ENCODE measurements at regions not wholly inside any gene's neighbourhood (a gene's known extent, or its start where the extent isn't known, plus 50 kb on each side); places are given as distances from the start of the nearest gene placed in this dataset.

DNA sequence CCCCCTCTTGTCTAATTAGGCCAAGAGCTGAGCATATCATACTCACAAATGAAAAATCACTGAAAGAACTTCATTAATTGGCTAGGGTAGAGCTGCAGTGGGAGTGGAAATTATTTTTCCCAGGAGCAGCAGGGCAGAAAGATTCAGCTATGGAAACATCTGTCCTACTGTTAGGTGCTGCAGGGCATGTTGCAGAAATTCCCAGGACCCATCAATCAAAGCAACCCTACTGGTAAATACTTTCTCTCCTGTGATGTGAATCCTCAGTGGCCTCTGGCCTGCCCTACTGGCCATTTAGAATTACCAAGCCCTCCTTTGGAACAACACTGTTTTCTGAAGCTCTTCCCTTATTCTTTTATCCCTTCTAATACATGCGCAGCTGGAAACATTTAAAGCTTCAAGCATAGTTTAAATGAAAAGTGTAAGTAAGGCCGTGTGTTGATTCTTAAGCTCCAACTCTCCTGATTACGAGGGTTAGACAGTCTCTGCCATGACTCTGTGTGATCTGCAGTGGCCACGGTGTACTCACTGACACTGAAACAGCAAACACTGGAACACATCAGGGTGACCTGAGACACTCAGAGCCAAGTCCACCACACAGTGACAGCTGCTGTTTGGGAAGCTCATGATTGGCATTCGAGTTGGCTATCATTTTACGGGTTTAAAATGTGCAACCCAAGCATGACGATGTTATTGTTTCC, 62.6 kb upstream of the TMCC3 start:
- Histone ChIP-seq H3K4me2 (no peak overlapping the region), H3K4me1 (no peaks in the 10 kb centered on the region), H3K9me3 (no peaks in the 10 kb centered on the region), H3K27ac (no peak overlapping the region), H3K4me3 (no peak overlapping the region)
- ChIA-PET POLR2A (no interaction called here), CTCF (no interaction called here)
- no peak for ATAC-seq
- 71% methylated on average over 7 of the region's 7 CpGs for WGBS (ENCODE audit: missing lambda C conversion rate)
- DNase-seq (ENCODE audit: low read depth in 1 of 2, low spot score in 1 of 2), result no peak
- TF ChIP-seq RAD21 (conservative IDR thresholded peaks at IDR 0.05 in 1 of 2, IDR thresholded peaks at IDR 0.05 in 1 of 2) (no peak), RCOR1 (IDR thresholded peaks at IDR 0.05; ENCODE audit: low read depth, low read length) (no peak), GATA3 (IDR thresholded peaks at IDR 0.05; ENCODE audit: borderline replicate concordance) (no peak), KDM5A (IDR thresholded peaks at IDR 0.05) (no peak), FOSB (CRISPR knock-in tag; IDR thresholded peaks at IDR 0.05) (no peak), TFCP2L1 (CRISPR knock-in tag; IDR thresholded peaks at IDR 0.05) (no peak), MAZ (IDR thresholded peaks at IDR 0.05; ENCODE audit: borderline replicate concordance, low read depth, low read length) (no peak), EHF (CRISPR knock-in tag; IDR thresholded peaks at IDR 0.05) (no peak), EHMT2 (IDR thresholded peaks at IDR 0.05; ENCODE audit: low read depth) (no peak), POLR2AphosphoS2 (conservative IDR thresholded peaks at IDR 0.05; ENCODE audit: low read length) (no peak), BHLHE40 (IDR thresholded peaks at IDR 0.05; ENCODE audit: low read depth, low read length) (no peak), JUN (IDR thresholded peaks at IDR 0.05) (no peak), FOXS1 (CRISPR knock-in tag; IDR thresholded peaks at IDR 0.05) (no peak), CHD4 (IDR thresholded peaks at IDR 0.05; ENCODE audit: borderline replicate concordance) (no peak), HOXA7 (CRISPR knock-in tag; IDR thresholded peaks at IDR 0.05) (no peak), JUNB (IDR thresholded peaks at IDR 0.05) (no peak)
- TF ChIP-seq, protein P1, sequence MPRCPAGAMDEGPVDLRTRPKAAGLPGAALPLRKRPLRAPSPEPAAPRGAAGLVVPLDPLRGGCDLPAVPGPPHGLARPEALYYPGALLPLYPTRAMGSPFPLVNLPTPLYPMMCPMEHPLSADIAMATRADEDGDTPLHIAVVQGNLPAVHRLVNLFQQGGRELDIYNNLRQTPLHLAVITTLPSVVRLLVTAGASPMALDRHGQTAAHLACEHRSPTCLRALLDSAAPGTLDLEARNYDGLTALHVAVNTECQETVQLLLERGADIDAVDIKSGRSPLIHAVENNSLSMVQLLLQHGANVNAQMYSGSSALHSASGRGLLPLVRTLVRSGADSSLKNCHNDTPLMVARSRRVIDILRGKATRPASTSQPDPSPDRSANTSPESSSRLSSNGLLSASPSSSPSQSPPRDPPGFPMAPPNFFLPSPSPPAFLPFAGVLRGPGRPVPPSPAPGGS (IDR thresholded peaks at IDR 0.05), result no peak
- TF ChIP-seq, protein P2, sequence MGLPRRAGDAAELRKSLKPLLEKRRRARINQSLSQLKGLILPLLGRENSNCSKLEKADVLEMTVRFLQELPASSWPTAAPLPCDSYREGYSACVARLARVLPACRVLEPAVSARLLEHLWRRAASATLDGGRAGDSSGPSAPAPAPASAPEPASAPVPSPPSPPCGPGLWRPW (IDR thresholded peaks at IDR 0.05), result no peak
- no peak for FAIRE-seq

DNA sequence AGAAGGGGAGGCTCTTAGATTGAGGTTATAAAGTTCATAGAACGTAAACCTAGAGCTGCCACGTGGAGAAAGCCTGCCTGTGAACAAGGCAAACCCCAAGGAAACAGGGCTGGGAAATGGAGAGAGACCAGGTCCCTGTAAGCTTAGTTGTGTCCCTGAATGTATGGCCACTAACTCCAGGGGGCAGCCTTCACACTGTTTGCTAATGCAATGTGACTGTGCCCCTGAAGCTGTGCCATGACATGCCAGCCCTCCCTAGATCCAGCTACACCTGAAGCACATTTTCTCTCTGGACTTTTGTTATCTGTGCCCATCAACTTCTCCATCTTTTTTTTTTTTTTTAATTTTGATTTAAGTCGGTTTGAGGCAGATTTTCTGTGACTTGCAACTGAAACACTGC, 60.6 kb upstream of the TMCC3 start:
- TF ChIP-seq BHLHE40 (IDR thresholded peaks at IDR 0.05; ENCODE audit: low read depth, low read length) (no peak), CEBPB (IDR thresholded peaks at IDR 0.05) (no peak), RCOR1 (IDR thresholded peaks at IDR 0.05; ENCODE audit: low read depth, low read length) (no peak), RAD21 (conservative IDR thresholded peaks at IDR 0.05 in 1 of 2, IDR thresholded peaks at IDR 0.05 in 1 of 2) (peak; percentile 32 to 60; a peak in 3 of 5 replicates), SMC3 (IDR thresholded peaks at IDR 0.05) (peak; percentile 40), EHMT2 (IDR thresholded peaks at IDR 0.05; ENCODE audit: low read depth) (no peak), HOXB13 (CRISPR knock-in tag; IDR thresholded peaks at IDR 0.05; ENCODE audit: low read depth) (no peak), EP300 (IDR thresholded peaks at IDR 0.05) (no peak), FOSB (CRISPR knock-in tag; IDR thresholded peaks at IDR 0.05) (no peak), EHF (CRISPR knock-in tag; IDR thresholded peaks at IDR 0.05) (no peak), RNF2 (IDR thresholded peaks at IDR 0.05; ENCODE audit: borderline replicate concordance, low read depth) (no peak), KDM5A (IDR thresholded peaks at IDR 0.05) (no peak), SREBF2 (IDR thresholded peaks at IDR 0.05) (no peak), ZC3H11A (IDR thresholded peaks at IDR 0.05) (no peak)
- TF ChIP-seq, protein P3, sequence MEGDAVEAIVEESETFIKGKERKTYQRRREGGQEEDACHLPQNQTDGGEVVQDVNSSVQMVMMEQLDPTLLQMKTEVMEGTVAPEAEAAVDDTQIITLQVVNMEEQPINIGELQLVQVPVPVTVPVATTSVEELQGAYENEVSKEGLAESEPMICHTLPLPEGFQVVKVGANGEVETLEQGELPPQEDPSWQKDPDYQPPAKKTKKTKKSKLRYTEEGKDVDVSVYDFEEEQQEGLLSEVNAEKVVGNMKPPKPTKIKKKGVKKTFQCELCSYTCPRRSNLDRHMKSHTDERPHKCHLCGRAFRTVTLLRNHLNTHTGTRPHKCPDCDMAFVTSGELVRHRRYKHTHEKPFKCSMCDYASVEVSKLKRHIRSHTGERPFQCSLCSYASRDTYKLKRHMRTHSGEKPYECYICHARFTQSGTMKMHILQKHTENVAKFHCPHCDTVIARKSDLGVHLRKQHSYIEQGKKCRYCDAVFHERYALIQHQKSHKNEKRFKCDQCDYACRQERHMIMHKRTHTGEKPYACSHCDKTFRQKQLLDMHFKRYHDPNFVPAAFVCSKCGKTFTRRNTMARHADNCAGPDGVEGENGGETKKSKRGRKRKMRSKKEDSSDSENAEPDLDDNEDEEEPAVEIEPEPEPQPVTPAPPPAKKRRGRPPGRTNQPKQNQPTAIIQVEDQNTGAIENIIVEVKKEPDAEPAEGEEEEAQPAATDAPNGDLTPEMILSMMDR (IDR thresholded peaks at IDR 0.05), result peak; percentile 35; the same call in 1 of the 3 replicates
- TF ChIP-seq, protein P4, sequence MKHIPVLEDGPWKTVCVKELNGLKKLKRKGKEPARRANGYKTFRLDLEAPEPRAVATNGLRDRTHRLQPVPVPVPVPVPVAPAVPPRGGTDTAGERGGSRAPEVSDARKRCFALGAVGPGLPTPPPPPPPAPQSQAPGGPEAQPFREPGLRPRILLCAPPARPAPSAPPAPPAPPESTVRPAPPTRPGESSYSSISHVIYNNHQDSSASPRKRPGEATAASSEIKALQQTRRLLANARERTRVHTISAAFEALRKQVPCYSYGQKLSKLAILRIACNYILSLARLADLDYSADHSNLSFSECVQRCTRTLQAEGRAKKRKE (CRISPR knock-in tag; IDR thresholded peaks at IDR 0.05; ENCODE audit: low read depth), result no peak
- TF ChIP-seq, protein P5, sequence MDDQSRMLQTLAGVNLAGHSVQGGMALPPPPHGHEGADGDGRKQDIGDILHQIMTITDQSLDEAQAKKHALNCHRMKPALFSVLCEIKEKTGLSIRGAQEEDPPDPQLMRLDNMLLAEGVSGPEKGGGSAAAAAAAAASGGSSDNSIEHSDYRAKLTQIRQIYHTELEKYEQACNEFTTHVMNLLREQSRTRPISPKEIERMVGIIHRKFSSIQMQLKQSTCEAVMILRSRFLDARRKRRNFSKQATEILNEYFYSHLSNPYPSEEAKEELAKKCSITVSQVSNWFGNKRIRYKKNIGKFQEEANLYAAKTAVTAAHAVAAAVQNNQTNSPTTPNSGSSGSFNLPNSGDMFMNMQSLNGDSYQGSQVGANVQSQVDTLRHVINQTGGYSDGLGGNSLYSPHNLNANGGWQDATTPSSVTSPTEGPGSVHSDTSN (IDR thresholded peaks at IDR 0.05), result no peak
- 22% methylated on average over 3 of the region's 3 CpGs for WGBS (ENCODE audit: missing lambda C conversion rate)
- Histone ChIP-seq H3K9me3 (no peaks in the 10 kb centered on the region), H3K4me2 (no peak overlapping the region), H3K4me1 (no peaks in the 10 kb centered on the region), H3K27ac (no peak overlapping the region), H3K4me3 (no peak overlapping the region)
- ATAC-seq (peak; percentile 77 to 90; a peak in 5 of 6 replicates), FAIRE-seq (no peak), DNase-seq (ENCODE audit: low read depth in 1 of 2, low spot score in 1 of 2) (peak; percentile 32 to 61)
- POLR2A ChIA-PET, result no interaction called here
- CTCF ChIA-PET, result interaction anchor here (0.6 kb wide), 3 partner anchors 15 to 108 kb away, joined by 3 to 4 read pairs (median 3); no protein-coding TSS in a partner anchor
